CD4-positive, alpha-beta T cell (primary cell): ENCODE measurements at regions not wholly inside any gene's neighbourhood (a gene's known extent, or its start where the extent isn't known, plus 50 kb on each side); places are given as distances from the start of the nearest gene placed in this dataset.

Source experiments
- ATAC-seq: fragments of 200-7000 bp; cut with Tn5 transposase; one replicate; pipeline ENCODE4 v1.10.0; 2022; ENCODE audit warnings: mild to moderate bottlenecking; ENCODE audit not compliant: poor library complexity
- CTCF ChIA-PET: fragments of 350-600 bp; sonication (Branson Sonifier 250); formaldehyde crosslinking; loops from one replicate; lab custom pipeline; 2021; ENCODE audit warnings: antibody characterized with exemption, inconsistent platforms; lab: Charles Lee
- POLR2A ChIA-PET: fragments of 350-600 bp; sonication (Branson Sonifier 250); formaldehyde crosslinking; loops from one replicate; lab custom pipeline; 2021; ENCODE audit warnings: antibody characterized with exemption, inconsistent platforms; lab: Charles Lee
- DNase-seq, 14 experiments: peaks; one replicate each; pipeline ENCODE4 v3.0.0-alpha.2; 2013 to 2020; ENCODE audit warnings: mixed read lengths in 2 of 14
- H3K27ac ChIP-seq, 2 donors: one replicate each; pipeline versions ENCODE4 v1.5.1 to v1.7.0; 2013; ENCODE audit warnings: low read length in 2 of 2, low read depth in 1 of 2, mild to moderate bottlenecking in 1 of 2
- H3K27me3 ChIP-seq, 2 experiments: 1 replicate in 1 of 2; 2 replicates in 1 of 2; pipeline versions ENCODE4 v1.6.1 to v1.7.0; 2013; ENCODE audit warnings: low read length in 2 of 2, control low read depth in 1 of 2, mild to moderate bottlenecking in 1 of 2, moderate library complexity in 1 of 2; ENCODE audit not compliant: insufficient read depth in 2 of 2, control insufficient read depth in 1 of 2
- H3K36me3 ChIP-seq: one replicate; pipeline ENCODE4 v1.6.1; 2013; ENCODE audit warnings: low read length, control low read depth; ENCODE audit not compliant: insufficient read depth
- H3K4me1 ChIP-seq: one replicate; pipeline ENCODE4 v1.6.1; 2013; ENCODE audit warnings: low read length, control low read depth; ENCODE audit not compliant: insufficient read depth
- H3K4me3 ChIP-seq: one replicate; pipeline ENCODE4 v1.5.1; 2013; ENCODE audit warnings: mild to moderate bottlenecking, low read length, moderate library complexity
- H3K9me3 ChIP-seq, 2 experiments: 1 replicate in 1 of 2; 2 replicates in 1 of 2; pipeline versions ENCODE4 v1.6.1 to v1.7.0; 2013; ENCODE audit warnings: low read length in 2 of 2, mild to moderate bottlenecking in 2 of 2, control low read depth in 1 of 2, moderate library complexity in 1 of 2; ENCODE audit not compliant: control insufficient read depth in 1 of 2, insufficient read depth in 1 of 2
- H3K27ac Mint-ChIP-seq: one replicate; pipeline ENCODE4 v1.8.0; 2020; ENCODE audit warnings: mixed read lengths
- H3K27me3 Mint-ChIP-seq: one replicate; pipeline ENCODE4 v1.8.0; 2021; ENCODE audit warnings: mixed read lengths
- H3K36me3 Mint-ChIP-seq: one replicate; pipeline ENCODE4 v1.8.0; 2021; ENCODE audit warnings: low read depth, mixed read lengths
- H3K4me1 Mint-ChIP-seq: one replicate; pipeline ENCODE4 v1.8.0; 2021; ENCODE audit warnings: low read depth, mixed read lengths
- H3K4me3 Mint-ChIP-seq: one replicate; pipeline ENCODE4 v1.8.0; 2020; ENCODE audit warnings: mild to moderate bottlenecking, mixed read lengths
- H3K9me3 Mint-ChIP-seq: one replicate; pipeline ENCODE4 v1.8.0; 2020; ENCODE audit warnings: mixed read lengths
- intact Hi-C, 2 experiments: fragments of 100-400 bp; cut with DNase I in 1 of 2; cut with micrococcal nuclease in 1 of 2; formaldehyde crosslinking; loops; one replicate each; pipeline versions ENCODE4 v1.15.1 to v1.9.0; 2023 to 2025; cut with DNase I, micrococcal nuclease
- TF ChIP-seq, protein P1 (sequence below): fragments of 200-600 bp; IDR thresholded peaks from one replicate; pipeline ENCODE4 v1.8.0; 2022; ENCODE audit warnings: antibody characterized with exemption, mild to moderate bottlenecking

DNA sequence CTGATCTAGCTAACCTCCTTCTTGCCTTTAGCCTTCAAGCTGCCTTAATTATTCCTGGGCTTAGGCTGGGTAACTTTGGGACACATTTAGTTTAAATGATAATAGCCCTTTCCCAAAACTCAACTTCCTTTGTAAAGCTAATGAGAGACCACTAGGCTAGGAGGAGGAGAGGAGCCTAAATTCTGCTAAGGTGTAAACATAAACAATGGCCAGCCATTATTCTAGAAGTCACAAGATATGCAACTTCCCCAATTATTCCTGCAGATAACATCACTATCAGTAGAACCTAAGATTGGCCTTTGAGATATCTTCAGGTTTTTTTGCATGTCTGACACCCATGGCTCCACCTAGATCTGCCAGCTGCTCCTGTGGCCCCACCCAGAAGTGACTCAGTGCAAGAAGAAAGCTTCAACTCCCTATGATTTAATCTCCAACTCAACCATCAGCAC lies 131.2 kb upstream of the FAM20A start:
- Histone ChIP-seq H3K36me3 (no peaks in the 10 kb centered on the region), H3K27ac (no peak overlapping the region), H3K27me3 (peaks cover 0 to 4% of the 10 kb centered on the region in 2 experiments), H3K4me1 (no peaks in the 10 kb centered on the region), H3K4me3 (no peak overlapping the region), H3K9me3 (no peaks in the 10 kb centered on the region)
- ATAC-seq: no peak
- DNase-seq: no peak
- intact Hi-C loops: no loop called here
- Mint-ChIP-seq H3K4me1 (no peaks in the 10 kb centered on the region), H3K4me3 (no peak overlapping the region), H3K9me3 (peaks cover under 1% of the 10 kb centered on the region), H3K27ac (no peak overlapping the region), H3K36me3 (no peaks in the 10 kb centered on the region), H3K27me3 (peaks cover 28% of the 10 kb centered on the region)
- ChIA-PET POLR2A (no interaction called here), CTCF (no interaction called here)
- TF ChIP-seq, protein P1, sequence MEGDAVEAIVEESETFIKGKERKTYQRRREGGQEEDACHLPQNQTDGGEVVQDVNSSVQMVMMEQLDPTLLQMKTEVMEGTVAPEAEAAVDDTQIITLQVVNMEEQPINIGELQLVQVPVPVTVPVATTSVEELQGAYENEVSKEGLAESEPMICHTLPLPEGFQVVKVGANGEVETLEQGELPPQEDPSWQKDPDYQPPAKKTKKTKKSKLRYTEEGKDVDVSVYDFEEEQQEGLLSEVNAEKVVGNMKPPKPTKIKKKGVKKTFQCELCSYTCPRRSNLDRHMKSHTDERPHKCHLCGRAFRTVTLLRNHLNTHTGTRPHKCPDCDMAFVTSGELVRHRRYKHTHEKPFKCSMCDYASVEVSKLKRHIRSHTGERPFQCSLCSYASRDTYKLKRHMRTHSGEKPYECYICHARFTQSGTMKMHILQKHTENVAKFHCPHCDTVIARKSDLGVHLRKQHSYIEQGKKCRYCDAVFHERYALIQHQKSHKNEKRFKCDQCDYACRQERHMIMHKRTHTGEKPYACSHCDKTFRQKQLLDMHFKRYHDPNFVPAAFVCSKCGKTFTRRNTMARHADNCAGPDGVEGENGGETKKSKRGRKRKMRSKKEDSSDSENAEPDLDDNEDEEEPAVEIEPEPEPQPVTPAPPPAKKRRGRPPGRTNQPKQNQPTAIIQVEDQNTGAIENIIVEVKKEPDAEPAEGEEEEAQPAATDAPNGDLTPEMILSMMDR: no peak

DNA sequence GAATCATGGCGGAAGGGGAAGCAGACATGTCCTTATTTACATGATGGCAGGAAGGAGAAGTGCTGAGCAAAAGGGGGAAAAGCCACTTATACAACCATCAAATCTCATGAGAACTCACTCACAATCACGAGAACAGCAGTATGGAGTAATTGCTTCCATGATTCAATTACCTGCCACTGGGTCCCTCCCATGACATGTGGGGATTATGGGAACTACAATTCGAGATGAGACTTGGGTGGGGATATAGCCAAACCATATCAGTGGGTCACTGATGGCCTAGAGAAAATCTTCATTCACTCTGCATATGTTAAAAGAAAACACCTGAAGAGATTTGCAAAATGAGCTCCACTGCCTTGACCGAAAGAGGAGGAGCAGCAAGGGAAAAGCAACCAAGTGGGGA lies 130.3 kb upstream of the FAM20A start:
- no peak overlapping the region for H3K4me3 ChIP-seq
- TF ChIP-seq, protein P1: no peak
- intact Hi-C loops: no loop called here
- Mint-ChIP-seq H3K36me3 (no peaks in the 10 kb centered on the region), H3K27ac (no peak overlapping the region), H3K4me3 (no peak overlapping the region), H3K9me3 (peaks cover 2% of the 10 kb centered on the region), H3K4me1 (no peaks in the 10 kb centered on the region), H3K27me3 (peaks cover 29% of the 10 kb centered on the region)
- ATAC-seq: no peak
- CTCF ChIA-PET: no interaction called here
- POLR2A ChIA-PET: no interaction called here
- H3K9me3 ChIP-seq: no peaks in the 10 kb centered on the region
- H3K27ac ChIP-seq: no peak overlapping the region
- peaks cover under 1 to 4% of the 10 kb centered on the region in 2 experiments for H3K27me3 ChIP-seq
- no peaks in the 10 kb centered on the region for H3K36me3 ChIP-seq
- H3K4me1 ChIP-seq: no peaks in the 10 kb centered on the region
- DNase-seq: no peak

DNA sequence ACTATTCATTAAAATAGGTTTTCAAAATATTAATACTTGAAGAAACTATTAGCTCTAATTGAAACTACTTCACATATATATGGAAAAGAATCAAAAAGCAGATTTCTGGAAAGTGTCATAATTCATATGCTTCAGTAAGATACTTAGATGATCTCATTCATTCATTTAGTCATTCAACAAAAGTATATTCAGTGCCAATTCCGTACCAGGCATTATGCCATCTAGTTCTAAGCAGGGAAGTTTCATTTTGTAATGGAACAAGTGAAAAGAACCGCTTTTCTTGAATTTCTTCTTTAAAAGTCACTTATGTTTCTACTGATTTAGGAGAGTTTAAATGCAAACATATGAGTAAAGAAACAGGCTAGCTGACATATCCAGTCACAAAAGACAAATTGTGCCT lies 118.3 kb upstream of the FAM20A start:
- Mint-ChIP-seq H3K9me3 (no peaks in the 10 kb centered on the region), H3K27me3 (peaks cover 45% of the 10 kb centered on the region), H3K4me1 (no peaks in the 10 kb centered on the region), H3K27ac (no peak overlapping the region), H3K4me3 (no peak overlapping the region), H3K36me3 (no peaks in the 10 kb centered on the region)
- ChIA-PET POLR2A (no interaction called here), CTCF (no interaction called here)
- Histone ChIP-seq H3K36me3 (no peaks in the 10 kb centered on the region), H3K9me3 (no peaks in the 10 kb centered on the region), H3K27ac (no peak overlapping the region), H3K4me3 (no peak overlapping the region), H3K27me3 (peaks cover 4 to 7% of the 10 kb centered on the region in 2 experiments), H3K4me1 (no peaks in the 10 kb centered on the region)
- TF ChIP-seq, protein P1: no peak
- intact Hi-C loops: no loop called here
- no peak for ATAC-seq
- no peak for DNase-seq
